NCI-H524 (cell line): ENCODE measurements at regions not wholly inside any gene's neighbourhood (a gene's known extent, or its start where the extent isn't known, plus 50 kb on each side); places are given as distances from the start of the nearest gene placed in this dataset.
"Not testable (repeated sequence)": the region's sequence is repeated elsewhere in the genome, so short reads cannot be mapped to it uniquely, and the experiment has no call there.

Experiments
- DNase-seq, 2 experiments: peaks; one replicate each; lab custom pipeline; 2025; lab: John Stamatoyannopoulos, UW

GRCh38 chr10:33101392-33101787, 143.4 kb upstream of the ITGB1 start:
- DNase-seq = no peak

DNA sequence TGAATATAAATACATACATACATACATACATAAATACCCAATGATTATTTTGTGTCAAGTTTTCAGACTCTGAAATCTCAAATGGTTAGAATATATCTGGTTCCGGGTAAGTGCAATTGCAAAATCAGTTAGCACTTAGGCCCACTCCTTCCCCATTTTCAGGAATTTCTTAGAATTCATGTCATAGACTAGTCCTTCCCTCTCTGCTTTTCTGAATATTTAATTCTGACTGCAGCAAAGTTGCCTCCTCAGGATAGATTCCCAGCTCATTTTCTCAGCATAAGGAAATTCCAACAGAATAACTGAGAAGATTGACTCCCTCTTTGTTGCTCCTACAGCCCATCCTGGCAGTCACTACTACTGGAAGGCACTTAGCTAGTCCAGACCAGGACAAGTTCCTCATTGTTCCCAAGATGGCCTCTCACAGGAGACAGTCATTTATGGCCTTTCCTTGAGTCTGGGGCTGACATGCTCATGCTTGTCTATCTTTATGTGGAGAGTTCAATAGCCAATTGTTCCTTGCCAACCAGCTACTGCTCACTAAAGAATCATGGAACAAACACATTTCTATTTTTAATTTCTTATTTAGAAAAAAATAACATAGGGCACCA, 142.9 kb upstream of the ITGB1 start:
- DNase-seq = no peak

- no peak for DNase-seq
Measured at GRCh38 chr10:33099748-33100147, 141.7 kb upstream of the ITGB1 start.

- no peak for DNase-seq
Measured at GRCh38 chr10:33098951-33099663, 141.1 kb upstream of the ITGB1 start.

DNA sequence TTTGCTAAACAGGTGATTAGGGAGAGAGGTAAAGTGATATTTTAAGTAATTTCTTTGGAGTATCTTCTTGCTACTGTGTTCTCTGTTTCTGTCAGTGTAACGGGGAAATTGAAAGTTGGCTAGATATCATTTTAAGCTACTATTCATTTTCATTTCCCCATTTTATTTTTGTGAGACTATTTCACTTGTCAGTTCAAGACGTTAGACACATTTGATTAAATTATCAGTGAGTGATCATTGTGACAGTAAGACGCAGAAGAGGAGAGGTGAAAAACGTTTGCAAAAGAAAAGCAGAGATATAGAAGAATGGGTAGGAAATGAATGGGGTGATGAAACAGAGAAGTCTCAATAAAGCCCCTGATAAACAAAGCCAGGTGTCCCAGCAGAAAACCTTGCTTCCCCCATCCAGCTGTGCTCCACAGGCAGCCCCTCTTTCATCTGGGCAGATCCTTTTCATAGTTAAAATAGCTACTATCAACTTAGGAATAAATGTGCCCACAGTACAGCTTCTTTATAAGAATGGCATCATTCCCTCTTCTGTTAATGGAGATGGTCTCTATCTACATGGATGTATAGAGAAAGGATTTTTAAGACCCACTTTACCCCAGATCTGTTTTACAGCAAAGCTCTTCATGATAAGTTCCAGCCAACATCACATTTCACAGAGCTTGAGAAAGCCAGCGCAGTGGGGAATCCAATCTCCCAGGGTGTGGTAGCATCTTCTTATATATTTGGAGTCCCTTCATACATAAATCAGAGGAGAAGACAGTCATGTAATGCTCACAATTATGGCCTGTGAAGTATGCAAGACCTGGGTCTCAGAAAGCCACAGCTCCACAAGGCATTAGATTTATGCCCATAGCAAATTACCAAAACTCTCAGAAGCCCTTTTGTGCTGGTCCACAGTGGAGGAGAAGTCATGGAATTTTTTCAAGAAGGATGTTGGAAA, 138.1 kb upstream of the ITGB1 start:
- no peak for DNase-seq

DNA sequence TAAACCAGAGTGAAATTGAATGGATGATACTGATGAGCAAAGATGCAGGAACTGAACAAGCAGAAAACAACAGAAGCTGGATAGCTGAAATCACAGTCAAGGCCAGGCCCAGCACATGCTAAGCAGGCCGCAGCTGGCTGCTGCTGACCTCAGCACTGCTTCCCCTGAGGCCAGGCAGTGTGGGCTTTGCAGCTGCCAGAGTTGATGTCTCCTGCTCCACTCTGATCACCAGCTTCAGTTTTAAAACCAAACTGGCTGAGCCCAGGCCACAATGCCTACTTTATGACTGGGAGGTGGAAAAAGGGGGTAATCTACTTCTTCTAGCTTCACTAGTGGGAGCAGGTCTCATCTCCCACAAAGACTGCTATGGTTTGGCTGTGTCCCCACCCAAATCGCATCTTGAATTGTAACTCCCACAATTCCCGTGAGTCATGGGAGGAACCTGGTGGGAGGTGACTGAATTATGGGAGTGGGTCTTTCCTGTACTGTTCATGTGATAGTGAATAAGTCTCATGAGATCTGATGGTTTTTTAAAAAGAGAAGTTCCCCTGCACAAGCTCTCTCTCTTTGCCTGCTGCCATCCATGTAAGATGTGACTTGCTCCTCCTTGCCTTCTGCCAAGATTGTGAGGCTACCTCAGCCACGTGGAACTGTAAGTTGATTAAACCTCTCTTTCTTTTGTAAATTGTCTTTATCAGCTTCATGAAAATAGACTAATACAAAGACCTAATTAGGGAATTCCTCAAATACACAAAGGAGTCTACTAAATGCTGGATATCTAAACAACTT, 136.4 kb upstream of the ITGB1 start:
- DNase-seq = no peak

DNA sequence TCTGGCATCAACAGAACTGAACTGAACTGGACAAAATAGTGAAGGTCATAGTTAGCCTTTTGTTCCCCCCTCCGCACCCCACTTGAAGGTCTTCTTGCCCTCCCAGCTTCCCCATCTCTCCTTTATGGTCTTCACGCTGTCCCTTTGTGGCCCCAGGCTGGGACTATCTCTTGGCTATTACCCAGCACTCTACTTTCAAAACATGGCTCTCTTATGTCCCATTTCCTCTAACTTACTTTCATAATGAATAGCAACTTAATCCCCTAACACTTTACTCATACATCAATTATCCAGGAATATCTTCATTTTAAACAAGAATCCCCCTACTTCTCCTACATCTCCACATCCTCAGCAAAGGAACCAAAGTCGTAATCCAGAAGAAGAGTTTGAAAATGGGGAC, 135.3 kb upstream of the ITGB1 start:
- DNase-seq = no peak

- DNase-seq = no peak
Measured at GRCh38 chr10:33092596-33092995, 134.6 kb upstream of the ITGB1 start.

- DNase-seq = no peak
Measured at GRCh38 chr10:33091201-33091600, 133.2 kb upstream of the ITGB1 start.

DNA sequence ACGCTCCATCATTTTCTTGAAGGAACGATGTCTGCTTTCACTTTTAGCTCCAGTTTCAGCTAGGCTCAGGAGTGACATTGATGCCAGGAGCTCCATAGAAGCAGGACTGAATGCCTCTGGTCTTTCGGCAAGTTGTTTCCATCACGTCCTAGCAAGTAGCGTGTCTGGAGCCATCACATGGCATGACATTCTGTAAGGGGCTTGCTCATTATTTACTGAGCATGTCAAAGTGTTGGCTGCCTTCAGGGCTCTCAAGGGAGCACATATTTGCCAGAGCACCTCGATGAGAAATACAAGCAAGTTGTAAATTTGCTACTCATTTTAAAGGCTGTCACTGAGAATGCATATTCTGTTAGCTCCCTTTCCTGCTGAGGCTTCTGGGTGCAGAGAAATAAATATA, 131.0 kb upstream of the ITGB1 start:
- no peak for DNase-seq

GRCh38 chr10:33087922-33088321, 129.9 kb upstream of the ITGB1 start:
- no peak for DNase-seq

DNA sequence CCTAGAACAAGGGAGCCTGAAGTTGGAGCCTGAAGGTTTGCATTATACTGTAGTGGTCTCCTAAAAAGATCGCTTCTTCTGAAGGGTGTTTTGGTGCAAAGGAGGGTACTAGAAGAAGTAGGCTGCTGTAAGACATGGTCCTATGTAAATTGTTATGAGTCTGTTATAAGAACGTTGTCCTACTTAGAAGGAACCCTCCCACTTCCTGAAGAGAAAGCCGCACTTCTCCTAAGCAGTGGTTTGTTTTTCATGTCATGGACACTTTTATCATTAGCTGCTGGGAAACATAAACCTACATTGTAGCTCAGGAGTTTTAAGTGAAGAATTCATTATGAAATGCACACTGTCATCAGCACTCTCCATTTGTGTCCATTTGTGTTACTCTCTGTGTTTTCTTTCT, 129.1 kb upstream of the ITGB1 start:
- no peak for DNase-seq

- DNase-seq = no peak
Measured at GRCh38 chr10:33086100-33086499, 128.1 kb upstream of the ITGB1 start.

DNA sequence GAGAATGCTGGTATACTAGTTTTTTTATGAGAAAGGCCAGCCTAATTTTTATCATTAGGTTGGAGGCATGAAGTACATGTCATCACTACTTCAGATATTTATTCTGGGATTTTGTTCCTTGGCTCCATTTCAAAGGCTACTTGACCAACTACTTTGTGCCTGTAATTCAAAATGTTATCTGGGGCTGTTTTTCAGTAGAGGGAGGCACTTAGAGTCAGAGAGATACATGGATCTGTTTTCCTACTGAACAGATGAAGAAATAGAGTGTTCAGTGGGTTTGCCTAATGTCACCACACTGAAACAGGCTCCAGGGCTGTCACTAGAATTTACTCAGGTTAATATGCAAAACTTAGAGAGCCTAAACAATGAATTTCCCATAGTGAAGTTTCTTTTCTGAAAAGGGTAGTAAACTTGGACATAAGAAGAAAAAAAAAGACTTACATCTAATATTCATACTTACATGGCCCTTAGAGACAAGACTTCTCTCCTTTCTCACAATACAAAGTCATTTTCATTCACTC, 127.3 kb upstream of the ITGB1 start:
- no peak for DNase-seq

DNA sequence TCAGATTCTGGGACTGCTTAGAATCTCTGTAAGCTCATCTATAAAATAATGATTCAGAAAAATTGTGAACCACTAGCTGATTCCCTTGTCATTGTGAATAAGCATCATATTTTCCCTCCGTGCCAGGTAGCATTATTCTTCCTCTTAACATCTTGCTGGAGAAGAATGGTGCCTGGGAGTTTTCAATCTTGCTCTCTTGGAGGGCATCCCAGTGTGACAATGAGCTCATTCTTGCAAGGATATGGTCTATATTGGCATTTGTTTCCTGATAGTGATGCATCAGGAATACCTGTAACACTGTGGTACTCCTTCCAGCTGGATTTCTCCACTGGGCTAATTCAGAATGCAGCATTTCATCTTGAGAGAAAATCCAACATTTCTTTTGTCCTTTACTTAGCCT, 126.4 kb upstream of the ITGB1 start:
- no peak for DNase-seq

GRCh38 chr10:33082373-33082895, 124.4 kb upstream of the ITGB1 start:
- peak in 1 of 2 experiments; percentile 3 for DNase-seq

GRCh38 chr10:33080467-33080866, 122.4 kb upstream of the ITGB1 start:
- DNase-seq = not testable (repeated sequence)

DNA sequence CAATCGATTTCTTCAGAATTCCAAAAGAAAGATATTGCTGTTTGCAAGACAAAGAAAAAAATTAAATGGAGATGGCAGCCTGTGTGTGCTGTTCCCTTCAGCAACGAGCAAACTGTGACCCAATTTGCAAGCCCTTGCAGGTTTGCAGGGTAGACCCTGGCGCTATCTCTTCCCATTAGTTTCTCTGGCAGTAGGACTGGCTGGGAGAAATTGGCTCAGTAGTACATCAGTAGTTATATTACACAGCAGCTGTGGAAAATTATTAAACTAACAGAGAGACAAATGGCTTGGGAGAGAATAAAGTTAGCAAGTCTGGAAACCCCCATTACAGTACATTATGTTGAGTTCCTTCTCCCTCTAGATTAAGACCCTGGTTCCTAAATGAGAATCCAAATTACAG, 116.4 kb upstream of the ITGB1 start:
- DNase-seq = no peak

GRCh38 chr10:33073641-33074415, 115.8 kb upstream of the ITGB1 start:
- no peak for DNase-seq

DNA sequence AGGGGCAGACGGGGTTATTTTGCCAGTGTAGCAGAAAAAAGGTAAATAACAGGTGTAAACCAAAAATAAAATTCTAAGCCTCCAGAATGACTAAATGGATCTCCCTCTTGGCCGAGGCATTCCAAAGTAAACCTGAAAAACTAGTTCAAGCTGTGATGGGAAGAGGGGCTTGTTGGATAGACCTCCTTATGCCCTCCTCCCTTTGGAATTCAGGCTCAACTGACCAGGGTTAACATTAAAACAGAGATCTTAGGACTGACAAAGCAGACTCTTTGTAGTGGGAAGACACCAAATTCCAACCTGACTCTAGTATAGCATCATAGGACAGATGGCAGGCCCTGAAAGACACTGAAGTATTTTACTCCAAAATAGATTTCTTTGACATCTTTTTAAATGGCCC, 113.8 kb upstream of the ITGB1 start:
- DNase-seq = no peak

DNA sequence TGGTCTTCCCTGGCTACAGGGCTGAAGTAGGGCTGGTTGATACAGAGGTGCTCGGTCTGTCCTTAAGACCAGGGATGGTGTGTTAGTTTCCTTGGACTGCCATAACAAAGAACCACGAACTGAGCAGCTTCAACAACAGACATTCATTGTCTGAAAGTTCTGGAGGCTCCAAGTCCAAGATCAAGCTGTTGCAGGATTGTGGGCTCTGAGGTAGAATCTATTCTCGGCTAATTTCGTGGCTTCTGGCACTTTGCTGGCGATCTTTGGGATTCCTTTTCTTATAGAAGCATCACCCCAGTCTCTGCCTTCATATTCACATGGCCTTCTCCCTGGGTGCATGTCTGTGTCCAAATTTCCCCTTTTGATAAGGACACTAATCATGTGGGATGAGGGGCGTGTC, 112.1 kb upstream of the ITGB1 start:
- no peak for DNase-seq
